GM21447 (cell line): ENCODE measurements at regions not wholly inside any gene's neighbourhood (a gene's known extent, or its start where the extent isn't known, plus 50 kb on each side); places are given as distances from the start of the nearest gene placed in this dataset.

Source experiments
- ATAC-seq: cut with Tn5 transposase; IDR thresholded peaks from one replicate; pipeline ENCODE4 v1.9.1; 2021; ENCODE audit not compliant: unreplicated experiment

GRCh38 chr12:13451776-13452175 lies 255.2 kb downstream of the EMP1 start:
- no peak for ATAC-seq

- ATAC-seq: no peak
These were observed 253.9 kb downstream of the EMP1 start for GRCh38 chr12:13450231-13451080.

GRCh38 chr12:13444076-13444475 lies 247.6 kb downstream of the EMP1 start:
- ATAC-seq: no peak

DNA sequence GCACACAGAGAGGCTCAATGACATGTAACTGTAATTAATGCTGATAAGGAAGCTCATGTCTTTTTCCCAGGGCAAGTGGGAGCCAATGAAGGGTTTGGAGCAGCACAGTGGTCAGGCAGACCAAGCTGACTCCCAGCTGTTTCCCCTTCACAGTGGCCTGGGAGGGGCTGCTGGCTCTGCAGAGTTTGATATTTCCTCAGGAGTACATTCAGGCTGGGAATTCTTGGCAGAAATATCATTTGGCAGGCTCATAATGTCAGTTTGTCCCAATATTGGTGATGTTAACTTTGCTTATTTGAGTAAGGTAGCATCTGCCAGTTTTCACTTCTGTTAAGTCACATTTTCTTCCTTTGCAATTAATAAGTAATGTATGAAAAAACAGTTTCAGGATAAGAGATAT lies 247.0 kb downstream of the EMP1 start:
- ATAC-seq: no peak

- ATAC-seq: no peak
These were observed 246.5 kb downstream of the EMP1 start for GRCh38 chr12:13443028-13443427.

DNA sequence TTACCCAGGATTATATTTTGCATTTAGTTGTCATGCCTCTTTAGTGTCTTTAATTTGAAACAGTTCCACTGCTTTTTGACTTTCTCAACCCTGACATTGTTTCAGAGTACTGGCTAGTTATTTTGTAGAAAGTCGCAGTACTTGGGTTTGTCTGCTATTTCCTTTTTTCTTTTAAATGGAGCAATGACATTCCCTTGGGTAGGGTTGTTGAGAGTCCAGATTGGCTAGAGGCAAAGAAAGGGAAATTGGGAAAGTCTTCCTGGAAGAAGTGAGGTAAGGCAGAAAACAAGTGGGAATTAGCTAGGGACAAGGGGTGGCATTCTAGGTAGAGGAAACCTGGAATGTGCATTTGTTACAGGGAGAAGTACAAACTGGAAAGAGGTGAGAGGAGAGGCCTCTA lies 245.9 kb downstream of the EMP1 start:
- ATAC-seq: no peak

DNA sequence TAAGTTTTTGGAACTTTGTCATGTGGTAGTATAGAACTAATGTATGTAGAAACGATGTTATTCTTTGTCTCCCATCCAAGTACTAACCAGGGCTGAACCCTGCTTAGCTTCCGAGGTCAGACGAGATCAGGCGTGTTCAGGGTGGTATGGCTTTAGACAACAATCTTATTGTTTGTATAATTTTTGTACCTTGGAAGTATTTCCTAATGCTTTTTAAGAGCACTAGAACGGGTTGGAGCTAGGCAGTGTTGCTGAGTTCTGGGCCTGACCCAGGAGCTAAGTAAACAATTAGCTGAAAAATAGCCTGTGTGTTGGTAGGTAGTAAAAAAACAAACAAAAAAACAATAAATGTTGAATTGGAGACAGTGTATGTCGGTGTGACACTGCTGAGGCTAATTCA lies 244.3 kb downstream of the EMP1 start:
- no peak for ATAC-seq

DNA sequence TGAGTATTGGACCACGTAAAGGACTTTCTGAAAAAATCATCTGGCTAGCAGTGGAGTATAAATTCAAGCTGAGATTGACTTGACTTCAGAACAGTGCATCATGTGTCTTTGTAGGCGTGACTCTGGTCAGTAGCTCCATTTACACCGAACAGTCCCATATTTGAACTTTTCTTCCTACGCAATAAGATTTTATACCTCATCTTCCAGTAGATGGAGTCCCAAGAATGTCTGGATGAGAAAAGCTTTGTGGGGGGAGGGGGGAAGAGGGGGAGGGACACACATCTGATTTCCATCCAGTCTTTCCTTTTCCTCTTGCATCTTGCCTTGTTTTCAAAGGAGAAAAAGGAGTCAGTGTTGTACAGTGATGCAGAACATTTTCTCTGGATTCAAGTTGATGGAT lies 241.0 kb downstream of the EMP1 start:
- ATAC-seq: no peak

GRCh38 chr12:13436696-13437391 lies 240.3 kb downstream of the EMP1 start:
- no peak for ATAC-seq

- ATAC-seq: no peak
These were observed 239.7 kb downstream of the EMP1 start for GRCh38 chr12:13436182-13436581.

- ATAC-seq: no peak
These were observed 238.9 kb downstream of the EMP1 start for GRCh38 chr12:13435235-13435933.

GRCh38 chr12:13433768-13434167 lies 237.2 kb downstream of the EMP1 start:
- ATAC-seq: no peak

DNA sequence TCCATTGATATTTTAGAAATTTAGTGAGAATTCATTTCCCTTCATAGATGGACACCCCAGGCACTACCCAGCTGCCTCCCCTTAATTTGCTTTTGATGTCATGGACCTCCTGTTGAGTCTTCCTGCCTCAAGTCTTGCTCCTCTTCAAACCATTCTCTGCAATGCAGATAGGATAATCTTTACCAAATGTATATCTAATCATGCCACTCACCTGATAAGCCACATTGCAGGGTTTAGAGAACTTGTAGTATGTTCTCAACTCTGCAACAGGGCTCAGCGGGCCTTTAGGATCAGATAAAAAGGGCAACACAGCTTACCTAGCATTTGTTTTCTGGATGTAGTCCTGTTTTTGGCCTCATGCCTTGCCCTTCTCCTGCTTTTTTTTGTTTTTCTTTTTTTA lies 234.5 kb downstream of the EMP1 start:
- ATAC-seq: no peak

GRCh38 chr12:13428538-13429265 lies 232.2 kb downstream of the EMP1 start:
- no peak for ATAC-seq

- no peak for ATAC-seq
These were observed 229.2 kb downstream of the EMP1 start for GRCh38 chr12:13425766-13426165.

GRCh38 chr12:13422291-13422690 lies 225.8 kb downstream of the EMP1 start:
- ATAC-seq: no peak

GRCh38 chr12:13417516-13417915 lies 221.0 kb downstream of the EMP1 start:
- no peak for ATAC-seq

DNA sequence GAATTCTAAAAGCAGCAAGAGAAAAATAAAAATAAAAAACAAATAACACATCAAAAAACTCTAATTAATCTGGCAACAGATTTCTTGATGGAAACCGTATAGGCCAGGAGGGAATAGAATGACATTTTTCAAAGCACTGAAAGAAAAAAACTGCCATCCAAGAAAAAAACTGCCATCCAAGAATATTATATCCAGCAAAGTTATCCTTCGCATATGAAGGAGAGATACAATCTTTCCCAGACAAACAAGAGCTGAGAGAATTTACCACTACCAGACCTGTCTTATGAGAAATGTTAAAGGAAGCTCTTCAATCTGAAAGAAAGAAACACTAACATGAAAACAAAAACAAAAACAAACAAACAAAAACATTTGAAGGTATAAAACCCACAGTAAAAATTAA lies 214.8 kb downstream of the EMP1 start:
- no peak for ATAC-seq

GRCh38 chr12:13405961-13406703 lies 209.6 kb downstream of the EMP1 start:
- no peak for ATAC-seq

- no peak for ATAC-seq
These were observed 208.3 kb downstream of the EMP1 start for GRCh38 chr12:13404631-13405473.
